Mucosa of stomach (tissue), 1 donor: ENCODE measurements at regions not wholly inside any gene's neighbourhood (a gene's known extent, or its start where the extent isn't known, plus 50 kb on each side); places are given as distances from the start of the nearest gene placed in this dataset.

Experiments
- H3K27me3 ChIP-seq: one replicate; pipeline ENCODE4 v1.7.0; 2013; ENCODE audit warnings: mild to moderate bottlenecking, low read length; ENCODE audit not compliant: control insufficient read depth, insufficient read depth
- H3K36me3 ChIP-seq: one replicate; pipeline ENCODE4 v1.7.0; 2013; ENCODE audit warnings: low read length; ENCODE audit not compliant: control insufficient read depth, insufficient read depth
- H3K4me1 ChIP-seq: one replicate; pipeline ENCODE4 v1.7.0; 2013; ENCODE audit warnings: mild to moderate bottlenecking, low read length; ENCODE audit not compliant: control insufficient read depth, insufficient read depth
- H3K4me3 ChIP-seq: one replicate; pipeline ENCODE4 v1.7.0; 2013; ENCODE audit warnings: low read length
- H3K9ac ChIP-seq: one replicate; pipeline ENCODE4 v1.7.0; 2013; ENCODE audit warnings: mild to moderate bottlenecking, low read length, moderate library complexity
- H3K9me3 ChIP-seq: one replicate; pipeline ENCODE4 v1.7.0; 2013; ENCODE audit warnings: mild to moderate bottlenecking, low read length, moderate library complexity; ENCODE audit not compliant: control insufficient read depth
- donor health status: Pancreatic carcinoma.

DNA sequence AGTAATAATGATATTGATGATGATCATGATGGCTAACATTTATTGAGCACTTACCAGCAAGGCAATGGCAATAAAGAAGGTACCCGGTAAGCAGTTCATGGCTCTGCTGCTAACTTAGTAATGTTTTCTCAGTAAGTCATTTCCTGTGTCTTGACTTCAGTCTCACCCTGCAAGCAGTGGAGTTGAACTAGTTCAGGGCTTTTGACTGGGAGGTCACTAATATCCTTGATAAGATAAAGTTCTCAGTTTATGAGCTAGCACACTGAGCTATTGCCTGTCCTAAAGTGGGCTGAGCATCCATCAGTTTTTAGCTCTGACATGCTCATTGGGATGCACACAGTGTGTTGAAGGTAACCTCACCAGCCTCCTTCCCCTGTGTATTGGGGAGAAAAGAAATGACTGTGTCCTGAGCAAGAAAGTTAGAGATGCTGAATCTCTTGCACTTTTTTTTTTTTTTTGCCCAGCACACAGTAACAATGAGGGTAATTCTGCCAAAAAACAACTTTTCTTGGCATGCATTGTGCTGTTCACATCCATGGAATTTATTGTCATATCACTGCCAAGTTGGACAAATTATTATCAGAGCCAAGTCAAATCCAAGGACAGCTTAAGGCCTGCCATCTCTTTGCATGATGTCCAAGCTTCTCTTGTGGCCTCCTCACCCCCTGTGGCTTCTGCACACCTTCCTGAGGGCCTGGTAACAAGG is 55.5 kb upstream of the GADD45A start:
- Histone ChIP-seq H3K9me3 (no peaks in the 10 kb centered on the region), H3K36me3 (no peaks in the 10 kb centered on the region), H3K27me3 (no peaks in the 10 kb centered on the region), H3K9ac (no peak overlapping the region), H3K4me3 (no peak overlapping the region), H3K4me1 (peaks cover 58% of the 10 kb centered on the region)

- Histone ChIP-seq H3K4me3 (no peak overlapping the region), H3K9me3 (no peaks in the 10 kb centered on the region), H3K9ac (no peak overlapping the region), H3K4me1 (peaks cover 64% of the 10 kb centered on the region), H3K27me3 (no peaks in the 10 kb centered on the region), H3K36me3 (no peaks in the 10 kb centered on the region)
Observed at GRCh38 chr1:67630438-67631045, 54.5 kb upstream of the GADD45A start.

DNA sequence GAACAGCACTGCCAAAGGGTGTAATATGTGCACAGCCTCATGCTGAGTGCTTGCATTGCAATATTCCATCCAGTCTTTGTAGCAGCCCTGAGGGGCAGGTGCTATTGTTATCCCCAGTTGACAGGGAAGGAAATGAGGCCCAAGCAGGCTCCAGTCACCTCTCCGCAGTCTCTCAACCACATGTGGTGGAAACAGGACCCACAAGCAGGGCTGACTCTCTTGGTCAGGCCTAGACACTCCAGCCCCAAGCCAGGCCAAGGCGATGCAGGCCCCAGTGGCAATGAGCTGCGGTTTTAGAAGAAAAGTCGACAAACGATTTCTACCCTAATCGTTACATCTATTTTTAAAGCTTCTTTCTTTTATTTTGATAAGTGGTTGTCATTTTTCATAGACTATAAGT is 52.6 kb upstream of the GADD45A start:
- H3K27me3 ChIP-seq, result no peaks in the 10 kb centered on the region
- no peak overlapping the region for H3K4me3 ChIP-seq
- peaks cover 56% of the 10 kb centered on the region for H3K4me1 ChIP-seq
- no peaks in the 10 kb centered on the region for H3K9me3 ChIP-seq
- no peak overlapping the region for H3K9ac ChIP-seq
- no peaks in the 10 kb centered on the region for H3K36me3 ChIP-seq

DNA sequence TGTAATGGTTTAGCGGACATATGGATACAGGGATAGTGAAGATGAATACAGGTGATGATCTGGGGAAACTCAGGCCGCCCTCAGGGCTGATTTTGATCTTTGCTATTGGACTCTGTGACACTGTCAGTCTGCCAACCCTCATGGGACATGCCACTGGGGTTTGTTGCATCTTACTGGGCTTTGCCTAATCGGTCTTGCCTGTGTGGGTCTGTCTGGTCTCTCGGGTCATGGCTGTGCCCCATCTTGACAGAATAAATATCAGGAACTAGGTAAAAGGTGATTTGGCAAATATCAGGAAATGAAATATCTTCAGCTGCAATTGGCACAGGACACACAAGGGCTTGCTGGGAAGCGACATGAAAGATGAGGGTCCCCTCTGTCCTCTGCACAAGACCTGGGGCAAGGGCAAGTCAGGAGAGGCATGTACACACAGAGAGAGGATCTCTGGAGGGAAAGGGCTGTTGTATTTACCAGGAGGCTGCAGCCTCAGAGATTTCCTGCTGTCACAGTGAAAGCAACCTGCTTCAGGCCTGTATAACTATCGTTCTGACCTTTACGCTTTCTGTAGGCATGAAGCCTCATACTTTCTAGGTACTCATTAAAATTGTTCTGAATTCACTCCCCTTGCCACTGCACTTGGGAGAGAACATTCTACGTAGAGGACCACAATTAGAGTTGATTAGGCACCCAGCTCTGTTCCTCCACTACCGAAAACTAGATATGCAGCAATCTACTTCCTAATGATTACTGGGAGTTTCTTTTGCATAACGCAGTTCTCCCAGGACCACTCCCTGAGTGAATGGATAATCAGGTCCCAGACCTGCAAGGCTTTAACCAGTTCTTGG is 52.0 kb upstream of the GADD45A start:
- Histone ChIP-seq H3K27me3 (no peaks in the 10 kb centered on the region), H3K9ac (no peak overlapping the region), H3K4me3 (no peak overlapping the region), H3K4me1 (peaks cover 56% of the 10 kb centered on the region), H3K9me3 (no peaks in the 10 kb centered on the region), H3K36me3 (no peaks in the 10 kb centered on the region)

DNA sequence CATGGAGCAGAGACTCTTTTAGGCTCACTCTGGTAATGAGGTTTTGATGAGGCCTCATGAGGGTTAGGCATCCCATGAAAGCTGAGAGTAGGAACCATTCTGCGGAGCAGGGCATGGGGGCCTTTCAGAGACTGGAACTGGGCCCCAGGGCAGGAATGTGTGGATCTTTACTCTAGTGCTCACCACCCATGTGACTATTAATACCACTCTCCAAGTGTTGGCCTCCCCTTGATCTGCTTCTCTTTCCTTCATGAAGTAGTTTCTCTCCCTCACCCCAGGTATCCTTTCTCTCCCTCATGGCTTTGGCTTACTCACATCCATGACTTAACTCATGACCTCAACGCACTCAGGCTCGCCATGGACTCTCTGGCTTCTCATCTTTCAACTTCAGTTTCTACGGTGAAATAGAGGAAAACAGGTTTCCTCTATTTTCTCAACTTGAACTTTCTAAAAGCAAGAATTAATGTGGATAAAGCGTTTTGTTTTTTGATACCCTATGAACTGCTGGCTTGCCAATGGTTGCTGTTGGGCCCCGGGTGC is 50.5 kb upstream of the GADD45A start:
- H3K36me3 ChIP-seq, result no peaks in the 10 kb centered on the region
- peaks cover 50% of the 10 kb centered on the region for H3K4me1 ChIP-seq

DNA sequence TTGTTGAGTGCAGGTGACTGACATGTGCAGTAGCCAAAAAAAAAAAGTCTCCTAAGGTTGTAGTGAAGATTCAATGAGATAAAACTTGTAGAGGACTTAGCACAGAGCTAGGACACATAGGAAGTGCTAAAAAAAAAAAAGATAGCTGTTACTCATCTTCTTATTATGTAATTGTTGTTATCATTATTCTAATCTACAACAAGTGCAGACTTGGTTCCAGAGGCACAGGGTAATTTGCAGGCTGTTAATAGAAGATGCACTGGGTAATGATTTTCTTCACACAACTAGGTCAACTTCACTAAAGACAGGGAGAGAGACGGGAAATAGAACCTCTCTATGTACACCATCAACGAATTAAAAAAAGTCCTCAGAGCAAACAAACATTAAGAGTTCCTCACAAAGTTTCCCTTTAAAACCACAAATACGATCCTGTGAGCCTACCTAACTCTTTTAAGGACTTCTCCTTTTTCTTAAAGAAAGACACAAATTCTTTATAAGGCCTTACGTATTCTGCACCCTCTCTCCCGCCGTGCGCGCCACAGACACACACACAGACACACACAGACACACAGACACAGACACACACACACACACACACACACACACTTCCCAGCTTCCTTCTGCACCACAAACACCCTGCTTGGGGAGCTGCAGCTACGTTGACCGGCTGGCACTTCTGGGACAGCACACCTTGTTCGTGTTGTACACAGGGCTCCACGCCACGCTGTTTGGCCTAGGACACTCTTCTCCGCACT is 49.8 kb upstream of the GADD45A start:
- H3K9ac ChIP-seq, result no peak overlapping the region
- no peak overlapping the region for H3K4me3 ChIP-seq
- H3K9me3 ChIP-seq, result no peaks in the 10 kb centered on the region

More for the DNA sequence above, 50.5 kb upstream of the GADD45A start:
- Histone ChIP-seq H3K9me3 (no peaks in the 10 kb centered on the region), H3K4me3 (no peak overlapping the region), H3K27me3 (no peaks in the 10 kb centered on the region), H3K9ac (no peak overlapping the region)

More for the DNA sequence above, 49.8 kb upstream of the GADD45A start:
- Histone ChIP-seq H3K4me1 (peaks cover 44% of the 10 kb centered on the region), H3K27me3 (no peaks in the 10 kb centered on the region), H3K36me3 (no peaks in the 10 kb centered on the region)
